ENCODE measurements at regions not wholly inside any gene's neighbourhood (a gene's known extent, or its start where the extent isn't known, plus 50 kb on each side); places are given as distances from the start of the nearest gene placed in this dataset.

GRCh38 chr21:27795418-27795817 is 828.5 kb upstream of the ADAMTS5 start:
- intact Hi-C loops (cut with micrococcal nuclease), result no loop called here
- Mint-ChIP-seq H3K27ac (ENCODE audit: low read depth, unreplicated experiment) (no peak overlapping the region), H3K9me3 (ENCODE audit: unreplicated experiment) (no peaks in the 10 kb centered on the region), H3K4me3 (ENCODE audit: unreplicated experiment) (no peak overlapping the region), H3K27me3 (ENCODE audit: insufficient read depth, unreplicated experiment) (no peaks in the 10 kb centered on the region), H3K4me1 (ENCODE audit: insufficient read depth, unreplicated experiment) (no peaks in the 10 kb centered on the region), H3K36me3 (ENCODE audit: insufficient read depth, unreplicated experiment) (no peaks in the 10 kb centered on the region)
- DNase-seq (ENCODE audit: unreplicated experiment), result no peak
- BruUV-seq (replicated peaks), result no TSS peak
- CTCF ChIA-PET, result interaction anchor here (0.6 kb wide), 1 partner anchor 939 kb away, joined by 3 read pairs; no protein-coding TSS in a partner anchor
- POLR2A ChIA-PET, result interaction anchor here (0.5 kb wide), 1 partner anchor 44 kb away, joined by 3 read pairs; no protein-coding TSS in a partner anchor
- no peak for TF ChIP-seq CTCF (IDR thresholded peaks at IDR 0.05; ENCODE audit: unreplicated experiment)

GRCh38 chr21:27793901-27794300 is 827.0 kb upstream of the ADAMTS5 start:
- BruUV-seq (replicated peaks), result no TSS peak
- ChIA-PET CTCF (interaction anchor here (0.7 to 1.1 kb wide), 2 partner anchors 9 to 34 kb away, joined by 4 to 6 read pairs; no protein-coding TSS in a partner anchor), POLR2A (no interaction called here)
- no peaks in the 10 kb centered on the region for H3K36me3 Mint-ChIP-seq (ENCODE audit: insufficient read depth, unreplicated experiment)
- no peak for DNase-seq (ENCODE audit: unreplicated experiment)
- H3K9me3 Mint-ChIP-seq (ENCODE audit: unreplicated experiment), result peaks cover 5% of the 10 kb centered on the region
- intact Hi-C loops (cut with micrococcal nuclease), result no loop called here
- H3K27me3 Mint-ChIP-seq (ENCODE audit: insufficient read depth, unreplicated experiment), result no peaks in the 10 kb centered on the region
- no peak overlapping the region for H3K4me3 Mint-ChIP-seq (ENCODE audit: unreplicated experiment)
- no peak overlapping the region for H3K27ac Mint-ChIP-seq (ENCODE audit: low read depth, unreplicated experiment)
- no peaks in the 10 kb centered on the region for H3K4me1 Mint-ChIP-seq (ENCODE audit: insufficient read depth, unreplicated experiment)
- TF ChIP-seq CTCF (IDR thresholded peaks at IDR 0.05; ENCODE audit: unreplicated experiment), result no peak

DNA sequence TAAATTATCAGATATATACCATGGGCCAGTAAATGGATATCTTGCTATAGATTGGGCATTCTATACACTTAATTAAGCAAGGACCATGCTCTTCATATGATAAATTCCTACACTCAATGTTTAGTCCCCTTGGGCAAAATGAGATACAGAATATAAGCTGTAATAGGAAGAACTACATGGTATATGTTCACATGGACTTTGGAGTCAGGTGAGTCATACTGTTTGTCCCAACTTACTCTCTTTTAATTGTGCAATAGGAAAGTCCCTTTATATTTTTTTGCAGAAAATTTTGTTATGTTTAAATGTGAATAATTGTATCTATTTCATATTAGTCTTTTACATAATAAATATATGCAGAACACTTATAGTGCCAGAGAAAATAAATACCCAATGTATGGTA is 820.2 kb upstream of the ADAMTS5 start:
- DNase-seq (ENCODE audit: unreplicated experiment), result peak; percentile 46

DNA sequence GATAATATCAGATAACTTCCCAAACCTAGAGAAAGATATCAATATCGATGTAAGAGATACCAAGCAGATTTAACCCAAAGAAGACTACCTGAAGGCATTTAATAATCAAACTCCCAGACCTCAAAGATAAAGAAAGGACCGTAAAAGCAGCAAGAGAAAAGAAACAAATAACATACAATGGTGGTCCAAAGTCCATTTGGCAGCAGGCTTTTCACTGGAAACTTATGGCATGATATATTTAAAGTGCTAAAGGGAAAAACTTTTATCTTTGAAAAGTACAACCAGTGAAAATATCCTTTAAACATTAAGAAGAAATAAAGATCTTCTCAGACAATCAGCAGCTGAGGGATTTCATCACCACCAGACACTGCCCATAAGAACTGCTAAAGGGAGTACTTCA is 812.7 kb upstream of the ADAMTS5 start:
- BruUV-seq (replicated peaks), result no TSS peak
- Mint-ChIP-seq H3K27me3 (ENCODE audit: insufficient read depth, unreplicated experiment) (no peaks in the 10 kb centered on the region), H3K4me3 (ENCODE audit: unreplicated experiment) (no peak overlapping the region), H3K4me1 (ENCODE audit: insufficient read depth, unreplicated experiment) (no peaks in the 10 kb centered on the region), H3K36me3 (ENCODE audit: insufficient read depth, unreplicated experiment) (no peaks in the 10 kb centered on the region), H3K27ac (ENCODE audit: low read depth, unreplicated experiment) (no peak overlapping the region), H3K9me3 (ENCODE audit: unreplicated experiment) (peaks cover 20% of the 10 kb centered on the region)
- TF ChIP-seq CTCF (IDR thresholded peaks at IDR 0.05; ENCODE audit: unreplicated experiment), result no peak
- POLR2A ChIA-PET, result no interaction called here
- no peak for DNase-seq (ENCODE audit: unreplicated experiment)
- CTCF ChIA-PET, result no interaction called here
- intact Hi-C loops (cut with micrococcal nuclease), result no loop called here

More for the DNA sequence above, 820.2 kb upstream of the ADAMTS5 start:
- H3K27ac Mint-ChIP-seq (ENCODE audit: low read depth, unreplicated experiment), result no peak overlapping the region
- TF ChIP-seq CTCF (IDR thresholded peaks at IDR 0.05; ENCODE audit: unreplicated experiment), result no peak
- H3K4me1 Mint-ChIP-seq (ENCODE audit: insufficient read depth, unreplicated experiment), result no peaks in the 10 kb centered on the region
- H3K27me3 Mint-ChIP-seq (ENCODE audit: insufficient read depth, unreplicated experiment), result no peaks in the 10 kb centered on the region
- POLR2A ChIA-PET, result interaction anchor here (0.6 kb wide), 2 partner anchors 14 to 1666 kb away, joined by 3 to 4 read pairs; no protein-coding TSS in a partner anchor
- H3K4me3 Mint-ChIP-seq (ENCODE audit: unreplicated experiment), result no peak overlapping the region
- BruUV-seq (replicated peaks), result no TSS peak
- CTCF ChIA-PET, result no interaction called here
- peaks cover 11% of the 10 kb centered on the region for H3K9me3 Mint-ChIP-seq (ENCODE audit: unreplicated experiment)
- intact Hi-C loops (cut with micrococcal nuclease), result no loop called here
- no peaks in the 10 kb centered on the region for H3K36me3 Mint-ChIP-seq (ENCODE audit: insufficient read depth, unreplicated experiment)

All from MCF 10A (cell line).